SK-N-SH (cell line): ENCODE measurements at regions not wholly inside any gene's neighbourhood (a gene's known extent, or its start where the extent isn't known, plus 50 kb on each side); places are given as distances from the start of the nearest gene placed in this dataset.

Experiments used
- CTCF ChIA-PET: fragments of 300-600, 350-600 bp; formaldehyde crosslinking; extraction: SDS; loops from one replicate; lab custom pipeline; 2021; lab: Yijun Ruan, JAX
- POLR2A ChIA-PET: fragments of 350-600 bp; sonication (Branson Sonifier 250); formaldehyde crosslinking; extraction: SDS; loops from one replicate; lab custom pipeline; 2020; ENCODE audit warnings: antibody characterized with exemption, inconsistent platforms; lab: Yijun Ruan, JAX
- DNase-seq: peaks from one replicate; pipeline ENCODE4 v3.0.0; 2012
- H2AFZ ChIP-seq: fragments of 200-600 bp; sonication (generic); 2 replicates; pipeline ENCODE4 v1.8.1; 2016; ENCODE audit warnings: antibody characterized with exemption, mild to moderate bottlenecking, low read depth
- H3F3A ChIP-seq: fragments of 200-600 bp; sonication (generic); replicated peaks from 2 replicates; pipeline ENCODE3; 2016; ENCODE audit warnings: antibody characterized with exemption, mild to moderate bottlenecking; ENCODE audit not compliant: insufficient read depth
- H3K27ac ChIP-seq, 2 experiments: fragments of 200-500 bp in 1 of 2; fragments of 200-600 bp in 1 of 2; sonication (Bioruptor generic) in 1 of 2; sonication (generic), shearing (Covaris generic) in 1 of 2; 2 replicates each; pipeline versions ENCODE4 v1.5.1 to v1.6.1; 2014 to 2016; ENCODE audit warnings: low read depth in 2 of 2, inconsistent platforms in 1 of 2, low read length in 1 of 2, mild to moderate bottlenecking in 1 of 2, mixed read lengths in 1 of 2
- H3K27me3 ChIP-seq: fragments of 200-600 bp; sonication (generic), shearing (Covaris generic); 2 replicates; pipeline ENCODE4 v1.6.1; 2016; ENCODE audit warnings: mixed run types; ENCODE audit not compliant: insufficient read depth
- H3K36me3 ChIP-seq, 2 experiments: fragments of 200-500 bp in 1 of 2; fragments of 200-600 bp in 1 of 2; sonication (Bioruptor generic) in 1 of 2; sonication (generic) in 1 of 2; replicated peaks in 1 of 2; 2 replicates each; pipeline versions ENCODE3 to v1.5.1; 2014 to 2016; ENCODE audit warnings: low read length in 1 of 2, mild to moderate bottlenecking in 1 of 2; ENCODE audit not compliant: insufficient read depth in 2 of 2, control insufficient read depth in 1 of 2
- H3K4me1 ChIP-seq, 2 experiments: fragments of 200-500 bp in 1 of 2; fragments of 200-600 bp in 1 of 2; sonication (Bioruptor generic) in 1 of 2; sonication (generic), shearing (Covaris generic) in 1 of 2; 2 replicates each; pipeline versions ENCODE4 v1.5.1 to v1.6.1; 2014 to 2016; ENCODE audit warnings: low read depth in 1 of 2, low read length in 1 of 2, mixed run types in 1 of 2; ENCODE audit not compliant: insufficient read depth in 2 of 2, control insufficient read depth in 1 of 2
- H3K4me2 ChIP-seq: fragments of 200-600 bp; sonication (generic), shearing (Covaris generic); 2 replicates; pipeline ENCODE4 v1.6.1; 2017; ENCODE audit warnings: mixed run types
- H3K4me3 ChIP-seq, 2 experiments: fragments of 200-500 bp in 1 of 2; fragments of 200-600 bp in 1 of 2; sonication (Bioruptor generic) in 1 of 2; sonication (generic), shearing (Covaris generic) in 1 of 2; 2 replicates each; pipeline versions ENCODE4 v1.5.1 to v1.8.1; 2014 to 2016; ENCODE audit warnings: low read depth in 2 of 2, inconsistent platforms in 1 of 2, low read length in 1 of 2, mild to moderate bottlenecking in 1 of 2, mixed read lengths in 1 of 2, moderate library complexity in 1 of 2
- H3K79me2 ChIP-seq: fragments of 200-600 bp; sonication (generic); 2 replicates; pipeline ENCODE4 v1.8.1; 2017; ENCODE audit warnings: mild to moderate bottlenecking; ENCODE audit not compliant: insufficient read depth
- H3K9ac ChIP-seq: fragments of 200-600 bp; sonication (generic); 2 replicates; pipeline ENCODE4 v1.6.1; 2017; ENCODE audit warnings: mixed run types
- H3K9me2 ChIP-seq: fragments of 200-600 bp; sonication (generic); 2 replicates; pipeline ENCODE4 v1.6.1; 2017; ENCODE audit warnings: mixed run types
- H3K9me3 ChIP-seq: fragments of 200-600 bp; sonication (generic); 2 replicates; pipeline ENCODE4 v1.6.1; 2017; ENCODE audit warnings: mixed run types, mild to moderate bottlenecking, moderate library complexity
- H4K20me1 ChIP-seq: fragments of 200-600 bp; sonication (generic); 2 replicates; pipeline ENCODE4 v1.6.1; 2017; ENCODE audit warnings: mild to moderate bottlenecking, mixed run types; ENCODE audit not compliant: insufficient read depth
- CTCF ChIP-seq: fragments of 200-600 bp; sonication (generic); IDR thresholded peaks from 2 replicates; pipeline ENCODE4 v1.6.1; 2017; ENCODE audit warnings: antibody characterized with exemption, mild to moderate bottlenecking, moderate library complexity
- EP300 ChIP-seq, 2 experiments: IDR thresholded peaks; 2 replicates each; pipeline versions ENCODE4 v1.4.0 to v1.6.1; 2012; ENCODE audit warnings: borderline replicate concordance in 1 of 2, low read depth in 1 of 2, low read length in 1 of 2
- FOSL2 ChIP-seq: IDR thresholded peaks from 2 replicates; pipeline ENCODE4 v1.4.0; 2012; ENCODE audit warnings: low read depth, mild to moderate bottlenecking, moderate library complexity, borderline replicate concordance
- FOXM1 ChIP-seq: IDR thresholded peaks from 2 replicates; pipeline ENCODE4 v1.4.0; 2012; ENCODE audit warnings: low read depth, mild to moderate bottlenecking
- GABPA ChIP-seq: IDR thresholded peaks from 2 replicates; pipeline ENCODE4 v1.4.0; 2012; ENCODE audit warnings: low read depth, mild to moderate bottlenecking
- GATA2 ChIP-seq: sonication (generic); formaldehyde crosslinking; IDR thresholded peaks from 2 replicates; pipeline ENCODE4 v1.5.0; 2020; ENCODE audit warnings: mild to moderate bottlenecking, missing genetic modification reagents
- MEF2A ChIP-seq: IDR thresholded peaks from 2 replicates; pipeline ENCODE4 v1.4.0; 2012; ENCODE audit warnings: low read depth, borderline replicate concordance
- POLR2AphosphoS5 ChIP-seq: IDR thresholded peaks from 2 replicates; pipeline ENCODE4 v1.6.1; 2012; ENCODE audit warnings: low read depth, low read length
- RCOR1 ChIP-seq: fragments of 150-350 bp; IDR thresholded peaks from 2 replicates; pipeline ENCODE4 v1.6.1; 2017; ENCODE audit warnings: antibody characterized with exemption, low read length
- RFX5 ChIP-seq: IDR thresholded peaks from 2 replicates; pipeline ENCODE4 v1.6.1; 2012; ENCODE audit warnings: mild to moderate bottlenecking, improper control_type of control experiment, low read length
- SMC3 ChIP-seq: IDR thresholded peaks from 2 replicates; pipeline ENCODE4 v1.6.1; 2012; ENCODE audit warnings: low read depth, low read length, improper control_type of control experiment
- TCF12 ChIP-seq: IDR thresholded peaks from 2 replicates; pipeline ENCODE4 v1.4.0; 2012
- WGBS: methylation state at CpG from one replicate; pipeline ENCODE4 v1.1.6; 2017; ENCODE audit warnings: low lambda C conversion rate; 5-methylcytosine and 5-hydroxymethylcytosine counted together
- TF ChIP-seq, protein P1 (sequence below): IDR thresholded peaks from 2 replicates; pipeline ENCODE4 v1.4.0; 2012; ENCODE audit warnings: low read depth, borderline replicate concordance
- TF ChIP-seq, protein P2 (sequence below): IDR thresholded peaks from 2 replicates; pipeline ENCODE4 v1.6.1; 2012; ENCODE audit warnings: mild to moderate bottlenecking, low read depth, low read length, moderate library complexity

GRCh38 chr13:44807449-44808034 lies 181.7 kb downstream of the NUFIP1 start (continued):
- TF ChIP-seq, protein P1, sequence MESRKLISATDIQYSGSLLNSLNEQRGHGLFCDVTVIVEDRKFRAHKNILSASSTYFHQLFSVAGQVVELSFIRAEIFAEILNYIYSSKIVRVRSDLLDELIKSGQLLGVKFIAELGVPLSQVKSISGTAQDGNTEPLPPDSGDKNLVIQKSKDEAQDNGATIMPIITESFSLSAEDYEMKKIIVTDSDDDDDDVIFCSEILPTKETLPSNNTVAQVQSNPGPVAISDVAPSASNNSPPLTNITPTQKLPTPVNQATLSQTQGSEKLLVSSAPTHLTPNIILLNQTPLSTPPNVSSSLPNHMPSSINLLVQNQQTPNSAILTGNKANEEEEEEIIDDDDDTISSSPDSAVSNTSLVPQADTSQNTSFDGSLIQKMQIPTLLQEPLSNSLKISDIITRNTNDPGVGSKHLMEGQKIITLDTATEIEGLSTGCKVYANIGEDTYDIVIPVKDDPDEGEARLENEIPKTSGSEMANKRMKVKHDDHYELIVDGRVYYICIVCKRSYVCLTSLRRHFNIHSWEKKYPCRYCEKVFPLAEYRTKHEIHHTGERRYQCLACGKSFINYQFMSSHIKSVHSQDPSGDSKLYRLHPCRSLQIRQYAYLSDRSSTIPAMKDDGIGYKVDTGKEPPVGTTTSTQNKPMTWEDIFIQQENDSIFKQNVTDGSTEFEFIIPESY = no peak
- TF ChIP-seq, protein P2, sequence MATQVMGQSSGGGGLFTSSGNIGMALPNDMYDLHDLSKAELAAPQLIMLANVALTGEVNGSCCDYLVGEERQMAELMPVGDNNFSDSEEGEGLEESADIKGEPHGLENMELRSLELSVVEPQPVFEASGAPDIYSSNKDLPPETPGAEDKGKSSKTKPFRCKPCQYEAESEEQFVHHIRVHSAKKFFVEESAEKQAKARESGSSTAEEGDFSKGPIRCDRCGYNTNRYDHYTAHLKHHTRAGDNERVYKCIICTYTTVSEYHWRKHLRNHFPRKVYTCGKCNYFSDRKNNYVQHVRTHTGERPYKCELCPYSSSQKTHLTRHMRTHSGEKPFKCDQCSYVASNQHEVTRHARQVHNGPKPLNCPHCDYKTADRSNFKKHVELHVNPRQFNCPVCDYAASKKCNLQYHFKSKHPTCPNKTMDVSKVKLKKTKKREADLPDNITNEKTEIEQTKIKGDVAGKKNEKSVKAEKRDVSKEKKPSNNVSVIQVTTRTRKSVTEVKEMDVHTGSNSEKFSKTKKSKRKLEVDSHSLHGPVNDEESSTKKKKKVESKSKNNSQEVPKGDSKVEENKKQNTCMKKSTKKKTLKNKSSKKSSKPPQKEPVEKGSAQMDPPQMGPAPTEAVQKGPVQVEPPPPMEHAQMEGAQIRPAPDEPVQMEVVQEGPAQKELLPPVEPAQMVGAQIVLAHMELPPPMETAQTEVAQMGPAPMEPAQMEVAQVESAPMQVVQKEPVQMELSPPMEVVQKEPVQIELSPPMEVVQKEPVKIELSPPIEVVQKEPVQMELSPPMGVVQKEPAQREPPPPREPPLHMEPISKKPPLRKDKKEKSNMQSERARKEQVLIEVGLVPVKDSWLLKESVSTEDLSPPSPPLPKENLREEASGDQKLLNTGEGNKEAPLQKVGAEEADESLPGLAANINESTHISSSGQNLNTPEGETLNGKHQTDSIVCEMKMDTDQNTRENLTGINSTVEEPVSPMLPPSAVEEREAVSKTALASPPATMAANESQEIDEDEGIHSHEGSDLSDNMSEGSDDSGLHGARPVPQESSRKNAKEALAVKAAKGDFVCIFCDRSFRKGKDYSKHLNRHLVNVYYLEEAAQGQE = no peak
- TF ChIP-seq FOXM1 = no peak
- TF ChIP-seq, all 33 proteins: peak for 0

GRCh38 chr13:44806826-44807225 lies 182.4 kb downstream of the NUFIP1 start:
- Histone ChIP-seq H3K4me3 (no peak overlapping the region), H3K9me3 (no peaks in the 10 kb centered on the region), H4K20me1 (no peaks in the 10 kb centered on the region), H3K79me2 (no peaks in the 10 kb centered on the region), H3K4me1 (peaks cover 6 to 17% of the 10 kb centered on the region in 2 experiments), H3F3A (no peaks in the 10 kb centered on the region), H3K27ac (no peak overlapping the region), H2AFZ (no peak overlapping the region), H3K27me3 (no peaks in the 10 kb centered on the region), H3K4me2 (no peak overlapping the region), H3K36me3 (no peaks in the 10 kb centered on the region), H3K9me2 (no peaks in the 10 kb centered on the region), H3K9ac (no peak overlapping the region)
- no peak for DNase-seq
- CTCF ChIA-PET = interaction anchor here (0.6 kb wide), 1 partner anchor 255 kb away, joined by 3 read pairs; no protein-coding TSS in a partner anchor
- POLR2A ChIA-PET = no interaction called here
- no peak for TF ChIP-seq POLR2AphosphoS5
- no peak for TF ChIP-seq TCF12
- no peak for TF ChIP-seq EP300 (IDR thresholded peaks at IDR 0.05; ENCODE audit: borderline replicate concordance in 1 of 2, low read depth in 1 of 2, low read length in 1 of 2)
- no peak for TF ChIP-seq GABPA
- no peak for TF ChIP-seq RCOR1
- no peak for TF ChIP-seq FOSL2
- no peak for TF ChIP-seq RFX5
- TF ChIP-seq GATA2 (CRISPR knock-in tag) = no peak
- no peak for TF ChIP-seq SMC3
- no peak for TF ChIP-seq CTCF
- no peak for TF ChIP-seq MEF2A
- WGBS = 100% methylated on average over 8 of the region's 10 CpGs
